ENCODE measurements at regions not wholly inside any gene's neighbourhood (a gene's known extent, or its start where the extent isn't known, plus 50 kb on each side); places are given as distances from the start of the nearest gene placed in this dataset.

DNA sequence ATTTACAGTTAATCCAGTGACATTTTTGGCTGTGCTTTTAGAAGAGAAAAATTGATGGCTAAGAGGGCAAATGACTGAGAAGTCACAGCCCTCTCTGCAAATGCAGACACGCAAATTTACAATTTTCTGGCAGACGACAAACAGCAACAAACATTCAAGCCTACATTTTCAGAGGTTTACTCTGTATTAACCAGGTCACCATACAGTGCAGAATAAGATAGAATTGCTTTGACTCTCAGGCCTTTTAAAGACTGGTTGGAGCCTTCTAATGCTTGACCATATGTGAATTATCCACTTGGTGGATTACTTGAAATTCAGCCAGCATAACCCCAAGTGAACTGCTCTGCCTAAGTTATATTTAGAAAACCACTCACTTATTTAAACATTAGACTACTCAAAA, 65.5 kb upstream of the FOXN2 start:
- Histone ChIP-seq H3K4me3 (no peak overlapping the region), H3K36me3 (no peaks in the 10 kb centered on the region), H3K9me3 (no peaks in the 10 kb centered on the region), H3K27me3 (no peaks in the 10 kb centered on the region), H3K27ac (peak overlapping the region; percentile 53 to 82 (median 66)), H3K4me1 (peaks cover 34 to 38% of the 10 kb centered on the region in 2 donors)
- in situ Hi-C loops (cut with MboI; ENCODE audit: low sequenced_read_pairs in 4 of 4) (no loop called here), intact Hi-C loops (cut with DNase I; ENCODE audit: low total_unique reads) (loop anchor here (2.0 to 5.0 kb wide), 2 partner anchors 58 to 93 kb away; no protein-coding TSS in a partner anchor)
- TF ChIP-seq, protein P1, sequence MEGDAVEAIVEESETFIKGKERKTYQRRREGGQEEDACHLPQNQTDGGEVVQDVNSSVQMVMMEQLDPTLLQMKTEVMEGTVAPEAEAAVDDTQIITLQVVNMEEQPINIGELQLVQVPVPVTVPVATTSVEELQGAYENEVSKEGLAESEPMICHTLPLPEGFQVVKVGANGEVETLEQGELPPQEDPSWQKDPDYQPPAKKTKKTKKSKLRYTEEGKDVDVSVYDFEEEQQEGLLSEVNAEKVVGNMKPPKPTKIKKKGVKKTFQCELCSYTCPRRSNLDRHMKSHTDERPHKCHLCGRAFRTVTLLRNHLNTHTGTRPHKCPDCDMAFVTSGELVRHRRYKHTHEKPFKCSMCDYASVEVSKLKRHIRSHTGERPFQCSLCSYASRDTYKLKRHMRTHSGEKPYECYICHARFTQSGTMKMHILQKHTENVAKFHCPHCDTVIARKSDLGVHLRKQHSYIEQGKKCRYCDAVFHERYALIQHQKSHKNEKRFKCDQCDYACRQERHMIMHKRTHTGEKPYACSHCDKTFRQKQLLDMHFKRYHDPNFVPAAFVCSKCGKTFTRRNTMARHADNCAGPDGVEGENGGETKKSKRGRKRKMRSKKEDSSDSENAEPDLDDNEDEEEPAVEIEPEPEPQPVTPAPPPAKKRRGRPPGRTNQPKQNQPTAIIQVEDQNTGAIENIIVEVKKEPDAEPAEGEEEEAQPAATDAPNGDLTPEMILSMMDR (IDR thresholded peaks at IDR 0.05 in 4 of 5, conservative IDR thresholded peaks at IDR 0.05 in 1 of 5), result no peak
- ATAC-seq (peak; percentile 48 to 59), DNase-seq (no peak)

DNA sequence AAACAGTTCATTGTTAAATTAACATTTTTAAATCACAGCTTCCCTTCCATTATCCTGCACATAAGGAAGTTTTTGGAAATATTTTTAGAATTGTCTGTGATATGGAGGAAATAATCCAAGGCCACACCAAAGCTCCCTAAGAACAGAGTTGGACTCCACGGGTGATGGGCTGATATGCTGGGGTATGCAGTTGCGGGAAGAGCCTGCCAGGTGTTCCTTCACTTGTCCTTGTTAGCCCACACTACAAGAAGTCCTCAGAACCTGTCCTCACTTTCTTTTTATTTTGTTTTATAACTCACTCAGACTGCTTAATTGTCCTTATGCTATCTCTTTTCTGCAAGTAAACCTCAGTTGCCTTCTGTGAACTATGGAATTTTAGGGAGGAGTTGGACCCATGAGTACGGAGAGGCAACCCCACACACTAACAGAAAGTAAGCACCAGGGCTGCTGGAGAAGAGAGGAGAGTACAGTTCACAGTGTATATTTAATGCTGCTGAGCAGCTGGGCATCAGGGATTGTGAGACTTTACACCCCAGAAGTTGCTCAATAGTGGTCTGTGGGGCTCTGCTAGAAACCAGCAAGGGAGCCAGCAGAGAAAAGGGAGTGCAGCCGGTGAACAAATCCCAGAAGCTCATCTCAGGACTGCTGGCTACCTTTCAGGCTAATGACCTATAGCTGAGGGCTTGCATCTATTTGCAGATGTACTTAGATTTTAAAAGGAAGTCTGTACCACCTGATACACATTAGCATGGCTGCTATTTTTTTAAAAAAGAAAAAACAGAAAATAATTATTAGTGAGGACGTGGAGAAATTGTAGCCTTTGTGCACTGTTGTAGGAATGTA, 64.6 kb upstream of the FOXN2 start:
- in situ Hi-C loops (cut with MboI; ENCODE audit: low sequenced_read_pairs in 4 of 4), result loop anchor here in 1 of 4 donors (10.0 kb wide), 1 partner anchor 55 kb away; no protein-coding TSS in a partner anchor
- TF ChIP-seq, protein P1 (IDR thresholded peaks at IDR 0.05 in 4 of 5, conservative IDR thresholded peaks at IDR 0.05 in 1 of 5), result no peak
- TF ChIP-seq POLR2A (IDR thresholded peaks at IDR 0.05), result no peak
- DNase-seq (peak; percentile 26 to 78), ATAC-seq (peak; percentile 78 to 85)
- peaks cover 34 to 38% of the 10 kb centered on the region in 2 donors for H3K4me1 ChIP-seq
- no peaks in the 10 kb centered on the region for H3K9me3 ChIP-seq
- H3K27ac ChIP-seq, result peak overlapping the region; percentile 53 to 82 (median 66)
- peak overlapping the region; percentile 12 to 38 (median 15) for H3K4me3 ChIP-seq
- H3K36me3 ChIP-seq, result no peaks in the 10 kb centered on the region
- intact Hi-C loops (cut with DNase I; ENCODE audit: low total_unique reads), result loop anchor here (2.0 to 5.0 kb wide), 2 partner anchors 57 to 92 kb away; no protein-coding TSS in a partner anchor
- H3K27me3 ChIP-seq, result no peaks in the 10 kb centered on the region

DNA sequence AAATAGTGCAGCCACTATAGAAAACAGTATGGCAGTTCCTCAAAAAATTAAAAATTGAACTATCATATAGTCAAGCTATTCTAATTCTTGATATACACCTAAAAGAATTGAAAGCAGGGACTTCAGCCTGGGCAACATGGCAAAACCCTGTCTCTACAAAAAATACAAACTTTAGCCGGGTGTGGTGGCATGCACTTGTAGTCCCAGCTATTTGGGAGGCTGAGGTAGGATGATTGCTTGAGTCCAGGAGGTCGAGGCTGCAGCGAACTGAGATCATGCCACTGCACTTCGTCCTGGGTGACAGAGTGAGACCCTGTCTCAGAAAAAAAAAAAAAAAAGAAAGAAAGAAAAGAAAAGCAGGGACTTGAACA, 64.0 kb upstream of the FOXN2 start:
- no peaks in the 10 kb centered on the region for H3K9me3 ChIP-seq
- peak overlapping the region; percentile 53 to 82 (median 66) for H3K27ac ChIP-seq
- no peak for ATAC-seq
- TF ChIP-seq POLR2A (IDR thresholded peaks at IDR 0.05), result no peak
- TF ChIP-seq, protein P1 (IDR thresholded peaks at IDR 0.05 in 4 of 5, conservative IDR thresholded peaks at IDR 0.05 in 1 of 5), result no peak
- H3K4me3 ChIP-seq, result no peak overlapping the region
- DNase-seq, result no peak
- in situ Hi-C loops (cut with MboI; ENCODE audit: low sequenced_read_pairs in 4 of 4), result loop anchor here in 1 of 4 donors (10.0 kb wide), 1 partner anchor 54 kb away; no protein-coding TSS in a partner anchor
- no peaks in the 10 kb centered on the region for H3K36me3 ChIP-seq
- no peaks in the 10 kb centered on the region for H3K27me3 ChIP-seq
- H3K4me1 ChIP-seq, result peaks cover 34 to 38% of the 10 kb centered on the region in 2 donors
- intact Hi-C loops (cut with DNase I; ENCODE audit: low total_unique reads), result no loop called here

DNA sequence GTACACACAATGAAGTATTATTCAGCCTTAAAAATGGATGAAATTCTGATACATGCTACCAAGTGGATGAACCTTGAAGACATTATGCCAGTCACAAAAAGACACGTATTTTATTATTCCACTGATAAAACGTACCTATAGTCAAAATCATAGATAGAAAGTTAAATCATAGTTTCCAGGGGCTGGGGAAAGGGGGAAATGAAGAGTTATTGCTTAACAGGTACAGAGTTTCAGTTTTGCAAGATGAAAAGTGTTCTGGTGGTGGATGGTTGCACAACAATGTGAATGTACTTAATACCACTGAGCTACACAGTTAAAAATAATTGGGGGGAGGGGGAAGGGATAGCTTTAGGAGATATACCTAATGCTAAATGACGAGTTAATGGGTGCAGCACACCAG, 63.5 kb upstream of the FOXN2 start:
- Histone ChIP-seq H3K36me3 (no peaks in the 10 kb centered on the region), H3K9me3 (no peaks in the 10 kb centered on the region), H3K27me3 (no peaks in the 10 kb centered on the region), H3K4me3 (no peak overlapping the region), H3K27ac (peak overlapping the region; percentile 53 to 82 (median 66)), H3K4me1 (peaks cover 34 to 38% of the 10 kb centered on the region in 2 donors)
- DNase-seq (peak; percentile 14 to 36), ATAC-seq (peak; percentile 76 to 81)
- TF ChIP-seq POLR2A (IDR thresholded peaks at IDR 0.05), result no peak
- in situ Hi-C loops (cut with MboI; ENCODE audit: low sequenced_read_pairs in 4 of 4), result loop anchor here in 1 of 4 donors (10.0 kb wide), 1 partner anchor 54 kb away; no protein-coding TSS in a partner anchor
- intact Hi-C loops (cut with DNase I; ENCODE audit: low total_unique reads), result no loop called here

DNA sequence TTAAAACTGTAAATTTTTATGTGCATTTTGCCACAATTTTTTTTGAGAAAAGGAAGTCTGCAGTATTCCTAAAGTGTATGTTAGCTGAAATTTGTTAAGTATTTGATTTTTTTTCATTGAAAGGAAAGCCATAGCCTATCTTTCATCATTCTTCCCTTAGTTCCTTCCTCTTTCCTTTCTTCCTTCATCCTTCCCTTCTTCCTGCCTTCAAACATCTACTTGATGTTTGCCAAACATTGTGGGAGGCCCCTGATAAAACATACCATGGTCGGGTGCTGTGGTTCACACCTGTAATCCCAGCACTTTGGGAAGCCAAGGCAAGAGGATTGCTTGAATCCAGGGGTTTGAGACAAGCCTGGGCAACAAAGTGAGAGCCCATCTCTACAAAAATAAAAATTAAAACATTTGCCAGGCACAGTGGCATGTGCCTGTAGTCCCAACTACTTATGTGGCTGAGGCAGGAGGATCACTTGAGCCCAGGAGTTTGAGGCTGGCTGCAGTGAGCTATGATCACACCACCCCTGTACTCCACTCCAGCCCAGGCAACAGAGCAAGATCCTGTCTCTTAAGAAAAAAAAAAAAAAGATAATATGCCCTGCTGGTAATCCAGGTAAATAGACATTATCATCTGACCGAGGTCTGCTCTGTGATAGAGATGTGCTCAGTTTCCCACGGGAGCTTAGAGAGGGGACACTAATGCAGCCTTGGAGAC, 62.9 kb upstream of the FOXN2 start:
- DNase-seq, result no peak

More for the DNA sequence above, 62.9 kb upstream of the FOXN2 start:
- H3K27me3 ChIP-seq, result no peaks in the 10 kb centered on the region
- H3K27ac ChIP-seq, result peak overlapping the region; percentile 21 to 82 (median 66)
- peaks cover 34 to 38% of the 10 kb centered on the region in 2 donors for H3K4me1 ChIP-seq
- in situ Hi-C loops (cut with MboI; ENCODE audit: low sequenced_read_pairs in 4 of 4) (loop anchor here in 1 of 4 donors (10.0 kb wide), 1 partner anchor 53 kb away; no protein-coding TSS in a partner anchor), intact Hi-C loops (cut with DNase I; ENCODE audit: low total_unique reads) (no loop called here)
- no peak overlapping the region for H3K4me3 ChIP-seq
- no peaks in the 10 kb centered on the region for H3K36me3 ChIP-seq
- TF ChIP-seq POLR2A (IDR thresholded peaks at IDR 0.05), result no peak
- TF ChIP-seq, protein P1 (IDR thresholded peaks at IDR 0.05 in 4 of 5, conservative IDR thresholded peaks at IDR 0.05 in 1 of 5), result no peak
- no peaks in the 10 kb centered on the region for H3K9me3 ChIP-seq
- no peak for ATAC-seq
